GM19467 (cell line): ENCODE measurements at regions not wholly inside any gene's neighbourhood (a gene's known extent, or its start where the extent isn't known, plus 50 kb on each side); places are given as distances from the start of the nearest gene placed in this dataset.

Experiments
- ATAC-seq: cut with Tn5 transposase; IDR thresholded peaks from one replicate; pipeline ENCODE4 v1.9.1; 2021; ENCODE audit warnings: mild to moderate bottlenecking, moderate library complexity; ENCODE audit not compliant: unreplicated experiment

GRCh38 chr7:94261067-94261466 lies 133.6 kb upstream of the COL1A2 start:
- no peak for ATAC-seq

- ATAC-seq = no peak
These were observed 129.9 kb upstream of the COL1A2 start for GRCh38 chr7:94264756-94265155.

GRCh38 chr7:94265456-94265855 lies 129.2 kb upstream of the COL1A2 start:
- no peak for ATAC-seq

- no peak for ATAC-seq
These were observed 128.5 kb upstream of the COL1A2 start for GRCh38 chr7:94266238-94266644.

GRCh38 chr7:94270772-94271171 lies 123.9 kb upstream of the COL1A2 start:
- ATAC-seq = no peak

GRCh38 chr7:94272821-94273583 lies 121.7 kb upstream of the COL1A2 start:
- ATAC-seq = no peak

GRCh38 chr7:94274828-94275227 lies 119.9 kb upstream of the COL1A2 start:
- no peak for ATAC-seq

GRCh38 chr7:94276027-94276426 lies 118.7 kb upstream of the COL1A2 start:
- no peak for ATAC-seq

- no peak for ATAC-seq
These were observed 117.9 kb upstream of the COL1A2 start for GRCh38 chr7:94276795-94277194.

GRCh38 chr7:94277236-94277635 lies 117.5 kb upstream of the COL1A2 start:
- no peak for ATAC-seq

GRCh38 chr7:94280851-94281250 lies 113.8 kb upstream of the COL1A2 start:
- ATAC-seq = no peak

GRCh38 chr7:94284104-94284503 lies 110.6 kb upstream of the COL1A2 start:
- no peak for ATAC-seq

- ATAC-seq = no peak
These were observed 108.6 kb upstream of the COL1A2 start for GRCh38 chr7:94286111-94286510.

GRCh38 chr7:94288096-94288495 lies 106.6 kb upstream of the COL1A2 start:
- no peak for ATAC-seq

- no peak for ATAC-seq
These were observed 105.6 kb upstream of the COL1A2 start for GRCh38 chr7:94289071-94289470.

GRCh38 chr7:94294471-94295131 lies 100.1 kb upstream of the COL1A2 start:
- ATAC-seq = no peak

- ATAC-seq = no peak
These were observed 98.8 kb upstream of the COL1A2 start for GRCh38 chr7:94295850-94296249.

- no peak for ATAC-seq
These were observed 97.8 kb upstream of the COL1A2 start for GRCh38 chr7:94296881-94297280.

GRCh38 chr7:94297397-94297838 lies 97.3 kb upstream of the COL1A2 start:
- ATAC-seq = no peak

GRCh38 chr7:94298943-94299342 lies 95.8 kb upstream of the COL1A2 start:
- no peak for ATAC-seq

GRCh38 chr7:94300176-94300835 lies 94.4 kb upstream of the COL1A2 start:
- no peak for ATAC-seq

GRCh38 chr7:94301024-94301586 lies 93.6 kb upstream of the COL1A2 start:
- no peak for ATAC-seq
